A549 (cell line): ENCODE measurements at regions not wholly inside any gene's neighbourhood (a gene's known extent, or its start where the extent isn't known, plus 50 kb on each side); places are given as distances from the start of the nearest gene placed in this dataset.

Source experiments
- KDM5A ChIP-seq: fragments of 200-600 bp; sonication (generic); IDR thresholded peaks from 2 replicates; pipeline ENCODE4 v1.6.1; 2016; ENCODE audit warnings: antibody characterized with exemption, mild to moderate bottlenecking
- MAFK ChIP-seq: fragments of 450-650 bp; IDR thresholded peaks from 2 replicates; pipeline ENCODE4 v1.6.1; 2014; ENCODE audit not compliant: partially characterized antibody
- MAZ ChIP-seq: fragments of 150-350 bp; IDR thresholded peaks from 2 replicates; pipeline ENCODE4 v1.6.1; 2014; ENCODE audit warnings: antibody characterized with exemption, low read depth, low read length, borderline replicate concordance
- POLR2A ChIP-seq: IDR thresholded peaks from 2 replicates; pipeline ENCODE4 v1.6.1; 2012; ENCODE audit warnings: mild to moderate bottlenecking, low read length
- SMC3 ChIP-seq: fragments of >200 bp; sonication (Bioruptor Twin); formaldehyde crosslinking; IDR thresholded peaks from 3 replicates; pipeline ENCODE4 v1.6.1; 2018; ENCODE audit warnings: inconsistent platforms
- SREBF2 ChIP-seq: fragments of 450-650 bp; IDR thresholded peaks from 2 replicates; pipeline ENCODE4 v1.6.1; 2014; ENCODE audit warnings: mild to moderate bottlenecking, moderate library complexity
- TF ChIP-seq, protein P1 (sequence below): fragments of >200 bp; sonication (Bioruptor Twin); formaldehyde crosslinking; IDR thresholded peaks from 3 replicates; pipeline ENCODE4 v1.5.1; 2016

- TF ChIP-seq, protein P1, sequence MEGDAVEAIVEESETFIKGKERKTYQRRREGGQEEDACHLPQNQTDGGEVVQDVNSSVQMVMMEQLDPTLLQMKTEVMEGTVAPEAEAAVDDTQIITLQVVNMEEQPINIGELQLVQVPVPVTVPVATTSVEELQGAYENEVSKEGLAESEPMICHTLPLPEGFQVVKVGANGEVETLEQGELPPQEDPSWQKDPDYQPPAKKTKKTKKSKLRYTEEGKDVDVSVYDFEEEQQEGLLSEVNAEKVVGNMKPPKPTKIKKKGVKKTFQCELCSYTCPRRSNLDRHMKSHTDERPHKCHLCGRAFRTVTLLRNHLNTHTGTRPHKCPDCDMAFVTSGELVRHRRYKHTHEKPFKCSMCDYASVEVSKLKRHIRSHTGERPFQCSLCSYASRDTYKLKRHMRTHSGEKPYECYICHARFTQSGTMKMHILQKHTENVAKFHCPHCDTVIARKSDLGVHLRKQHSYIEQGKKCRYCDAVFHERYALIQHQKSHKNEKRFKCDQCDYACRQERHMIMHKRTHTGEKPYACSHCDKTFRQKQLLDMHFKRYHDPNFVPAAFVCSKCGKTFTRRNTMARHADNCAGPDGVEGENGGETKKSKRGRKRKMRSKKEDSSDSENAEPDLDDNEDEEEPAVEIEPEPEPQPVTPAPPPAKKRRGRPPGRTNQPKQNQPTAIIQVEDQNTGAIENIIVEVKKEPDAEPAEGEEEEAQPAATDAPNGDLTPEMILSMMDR: no peak
- TF ChIP-seq POLR2A: no peak
- no peak for TF ChIP-seq MAFK
- TF ChIP-seq MAZ: no peak
- TF ChIP-seq KDM5A: no peak
- TF ChIP-seq SMC3: no peak
- TF ChIP-seq SREBF2: no peak
These were observed 152.2 kb upstream of the MPHOSPH6 start for GRCh38 chr16:82322177-82322576.
